ENCODE measurements at regions not wholly inside any gene's neighbourhood (a gene's known extent, or its start where the extent isn't known, plus 50 kb on each side); places are given as distances from the start of the nearest gene placed in this dataset.

GRCh38 chr7:49245062-49245461 is 320.7 kb downstream of the CDC14C start:
- no peak for TF ChIP-seq POLR2A (IDR thresholded peaks at IDR 0.05)
- TF ChIP-seq CTCF (IDR thresholded peaks at IDR 0.05): no peak
- TF ChIP-seq EP300 (IDR thresholded peaks at IDR 0.05): no peak
